ENCODE measurements at regions not wholly inside any gene's neighbourhood (a gene's known extent, or its start where the extent isn't known, plus 50 kb on each side); places are given as distances from the start of the nearest gene placed in this dataset.

DNA sequence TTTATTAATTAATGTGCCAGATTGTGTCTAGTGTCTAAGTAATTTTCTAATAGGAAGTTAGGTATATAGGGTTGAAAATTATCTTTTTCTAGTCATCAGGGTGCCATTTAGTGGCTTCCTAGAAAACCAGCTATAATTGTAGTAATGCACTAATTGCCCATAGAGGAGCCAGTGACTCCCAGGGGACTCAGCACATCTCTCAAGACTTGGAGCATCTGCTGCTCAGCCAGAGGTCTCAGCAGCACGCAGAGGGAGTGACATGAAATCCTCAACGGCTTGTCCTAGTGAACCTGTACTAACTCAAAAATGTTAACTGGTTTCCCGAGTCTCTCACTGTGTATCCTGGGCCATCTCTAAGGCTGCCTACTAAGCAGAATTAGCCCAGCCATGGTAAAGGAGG lies 78.2 kb upstream of the MAN2A1 start:
- DNase-seq (ENCODE audit: low read depth, low spot score) (no peak), ATAC-seq (no peak)
- H3K27me3 ChIP-seq (ENCODE audit: insufficient read depth, low read length), result no peaks in the 10 kb centered on the region
- BruUV-seq (replicated peaks), result no TSS peak
- TF ChIP-seq, protein P1, sequence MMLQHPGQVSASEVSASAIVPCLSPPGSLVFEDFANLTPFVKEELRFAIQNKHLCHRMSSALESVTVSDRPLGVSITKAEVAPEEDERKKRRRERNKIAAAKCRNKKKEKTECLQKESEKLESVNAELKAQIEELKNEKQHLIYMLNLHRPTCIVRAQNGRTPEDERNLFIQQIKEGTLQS (IDR thresholded peaks at IDR 0.05), result no peak
- TF ChIP-seq REST (IDR thresholded peaks at IDR 0.05; ENCODE audit: low read depth) (no peak), EZH2phosphoT487 (IDR thresholded peaks at IDR 0.05; ENCODE audit: borderline replicate concordance) (no peak), CBX3 (IDR thresholded peaks at IDR 0.05; ENCODE audit: low read depth) (no peak), POLR2A (IDR thresholded peaks at IDR 0.05; ENCODE audit: borderline replicate concordance, extremely low read depth, insufficient read depth, insufficient read length) (no peak), YY1 (IDR thresholded peaks at IDR 0.05; ENCODE audit: extremely low read depth, insufficient replicate concordance, low read depth, low read length) (no peak), ZBTB33 (IDR thresholded peaks at IDR 0.05; ENCODE audit: extremely low read depth, insufficient replicate concordance, low read length) (no peak), POLR2AphosphoS5 (IDR thresholded peaks at IDR 0.05; ENCODE audit: low read depth, low read length) (no peak), EZH2 (IDR thresholded peaks at IDR 0.05) (no peak), ZNF274 (IDR thresholded peaks at IDR 0.05; ENCODE audit: low read depth, low read length) (no peak)
- H3K79me2 ChIP-seq (ENCODE audit: insufficient read depth, low read length), result no peaks in the 10 kb centered on the region
- H3K9ac ChIP-seq (ENCODE audit: low read length), result no peak overlapping the region
- no peak overlapping the region for H3K4me2 ChIP-seq (ENCODE audit: low read length)
- no peak overlapping the region for H3K4me3 ChIP-seq (replicated peaks in 1 of 2; ENCODE audit: low read depth in 1 of 2, low read length in 2 of 2)
- no peak overlapping the region for H2AFZ ChIP-seq (ENCODE audit: low read depth, low read length, poor library complexity, severe bottlenecking)
- ChIA-PET CTCF (no interaction called here), POLR2A (no interaction called here), RAD21 (ENCODE audit: low non-redundant PET in 1 of 2, low total read pairs in 2 of 2, uncharacterized antibody in 2 of 2, unreplicated experiment in 2 of 2) (no interaction called here)
- H4K20me1 ChIP-seq (ENCODE audit: insufficient read depth), result no peaks in the 10 kb centered on the region
- no peaks in the 10 kb centered on the region for H3K9me2 ChIP-seq (ENCODE audit: insufficient read depth)
- H3K36me3 ChIP-seq (ENCODE audit: control insufficient read depth in 1 of 2, insufficient read depth in 2 of 2, low read length in 2 of 2), result no peaks in the 10 kb centered on the region
- no peaks in the 10 kb centered on the region for H3K9me3 ChIP-seq (ENCODE audit: control insufficient read depth in 1 of 2, insufficient read depth in 1 of 2, low read depth in 1 of 2, low read length in 2 of 2)
- no peak overlapping the region for H3K27ac ChIP-seq (ENCODE audit: low read depth, low read length)
- intact Hi-C loops (cut with micrococcal nuclease), result no loop called here
- H3K4me1 ChIP-seq (ENCODE audit: control insufficient read depth in 1 of 2, insufficient read depth in 2 of 2, low read length in 2 of 2), result no peaks in the 10 kb centered on the region

Measured in HCT116 (cell line).